ENCODE measurements at regions not wholly inside any gene's neighbourhood (a gene's known extent, or its start where the extent isn't known, plus 50 kb on each side); places are given as distances from the start of the nearest gene placed in this dataset.

GRCh38 chr2:167851876-167852275 is 395.5 kb downstream of the STK39 start:
- no peaks in the 10 kb centered on the region for H3K36me3 ChIP-seq (ENCODE audit: control insufficient read depth in 2 of 2, extremely low read depth in 1 of 2, insufficient read depth in 2 of 2, low read length in 2 of 2)
- no peaks in the 10 kb centered on the region for H3K4me1 ChIP-seq (ENCODE audit: control insufficient read depth, extremely low read depth, insufficient read depth, low read length)
- no peaks in the 10 kb centered on the region for H3K79me2 ChIP-seq (ENCODE audit: control insufficient read depth, insufficient read depth, low read length)
- dilution Hi-C loops (cut with MboI; ENCODE audit: extremely low pct_ligation_motif_present, low sequenced_read_pairs), result no loop called here
- no peak overlapping the region for H3K4me3 ChIP-seq (ENCODE audit: control insufficient read depth in 2 of 3, extremely low read depth in 1 of 3, insufficient read depth in 2 of 3, low read depth in 1 of 3, low read length in 3 of 3)
- DNase-seq (ENCODE audit: low read depth, low spot score) (no peak), FAIRE-seq (no peak)
- H3K27me3 ChIP-seq (ENCODE audit: control insufficient read depth, extremely low read depth, insufficient read depth, low read length), result no peaks in the 10 kb centered on the region
- H4K20me1 ChIP-seq (ENCODE audit: control insufficient read depth, extremely low read depth, insufficient read depth, low read length), result no peaks in the 10 kb centered on the region
- TF ChIP-seq CTCF (optimal IDR thresholded peaks at IDR 0.05 in 1 of 3, IDR thresholded peaks at IDR 0.05 in 1 of 3, conservative IDR thresholded peaks at IDR 0.05 in 1 of 3; ENCODE audit: extremely low read depth in 1 of 3, insufficient read depth in 2 of 3, low read length in 3 of 3) (no peak), EZH2 (IDR thresholded peaks at IDR 0.05; ENCODE audit: low read length) (no peak)
- H2AFZ ChIP-seq (ENCODE audit: control insufficient read depth, low read length), result no peak overlapping the region
- H3K27ac ChIP-seq (ENCODE audit: control insufficient read depth, insufficient read depth, low read length), result no peak overlapping the region
- no peaks in the 10 kb centered on the region for H3K9me1 ChIP-seq (ENCODE audit: control insufficient read depth, extremely low read depth, insufficient read depth, low read length)
- no peak overlapping the region for H3K4me2 ChIP-seq (ENCODE audit: control insufficient read depth, extremely low read depth, insufficient read depth, low read depth, low read length)
- no peaks in the 10 kb centered on the region for H3K9me3 ChIP-seq (ENCODE audit: control insufficient read depth, low read depth, low read length)
- no peak overlapping the region for H3K9ac ChIP-seq (ENCODE audit: control insufficient read depth, extremely low read depth, insufficient read depth, low read length)

- TF ChIP-seq CTCF (optimal IDR thresholded peaks at IDR 0.05 in 1 of 3, IDR thresholded peaks at IDR 0.05 in 1 of 3, conservative IDR thresholded peaks at IDR 0.05 in 1 of 3; ENCODE audit: extremely low read depth in 1 of 3, insufficient read depth in 2 of 3, low read length in 3 of 3) (no peak), EZH2 (IDR thresholded peaks at IDR 0.05; ENCODE audit: low read length) (no peak)
- DNase-seq (ENCODE audit: low read depth, low spot score) (no peak), FAIRE-seq (no peak)
- H3K9ac ChIP-seq (ENCODE audit: control insufficient read depth, extremely low read depth, insufficient read depth, low read length), result no peak overlapping the region
- no peaks in the 10 kb centered on the region for H3K36me3 ChIP-seq (ENCODE audit: control insufficient read depth in 2 of 2, extremely low read depth in 1 of 2, insufficient read depth in 2 of 2, low read length in 2 of 2)
- H3K9me1 ChIP-seq (ENCODE audit: control insufficient read depth, extremely low read depth, insufficient read depth, low read length), result no peaks in the 10 kb centered on the region
- no peak overlapping the region for H3K4me2 ChIP-seq (ENCODE audit: control insufficient read depth, extremely low read depth, insufficient read depth, low read depth, low read length)
- H3K27me3 ChIP-seq (ENCODE audit: control insufficient read depth, extremely low read depth, insufficient read depth, low read length), result no peaks in the 10 kb centered on the region
- no peak overlapping the region for H2AFZ ChIP-seq (ENCODE audit: control insufficient read depth, low read length)
- H4K20me1 ChIP-seq (ENCODE audit: control insufficient read depth, extremely low read depth, insufficient read depth, low read length), result no peaks in the 10 kb centered on the region
- dilution Hi-C loops (cut with MboI; ENCODE audit: extremely low pct_ligation_motif_present, low sequenced_read_pairs), result no loop called here
- no peaks in the 10 kb centered on the region for H3K79me2 ChIP-seq (ENCODE audit: control insufficient read depth, insufficient read depth, low read length)
- H3K4me3 ChIP-seq (ENCODE audit: control insufficient read depth in 2 of 3, extremely low read depth in 1 of 3, insufficient read depth in 2 of 3, low read depth in 1 of 3, low read length in 3 of 3), result no peak overlapping the region
- H3K4me1 ChIP-seq (ENCODE audit: control insufficient read depth, extremely low read depth, insufficient read depth, low read length), result no peaks in the 10 kb centered on the region
- H3K27ac ChIP-seq (ENCODE audit: control insufficient read depth, insufficient read depth, low read length), result no peak overlapping the region
- no peaks in the 10 kb centered on the region for H3K9me3 ChIP-seq (ENCODE audit: control insufficient read depth, low read depth, low read length)
Measured at GRCh38 chr2:167851323-167851860, 396.0 kb downstream of the STK39 start.

All from keratinocyte (primary cell).